Ishikawa (cell line): ENCODE measurements at regions not wholly inside any gene's neighbourhood (a gene's known extent, or its start where the extent isn't known, plus 50 kb on each side); places are given as distances from the start of the nearest gene placed in this dataset.

Experiments
- CEBPB ChIP-seq: IDR thresholded peaks from 2 replicates; pipeline ENCODE4 v1.6.1; 2012
- CREB1 ChIP-seq: IDR thresholded peaks from 2 replicates; pipeline ENCODE4 v1.6.1; 2012; ENCODE audit warnings: low read depth
- FOXM1 ChIP-seq: IDR thresholded peaks from 2 replicates; pipeline ENCODE4 v1.6.1; 2012; ENCODE audit warnings: low read depth, borderline replicate concordance
- NFIC ChIP-seq: IDR thresholded peaks from 2 replicates; pipeline ENCODE4 v1.6.1; 2012
- YY1 ChIP-seq: IDR thresholded peaks from 2 replicates; pipeline ENCODE4 v1.6.1; 2012; ENCODE audit warnings: low read depth

DNA sequence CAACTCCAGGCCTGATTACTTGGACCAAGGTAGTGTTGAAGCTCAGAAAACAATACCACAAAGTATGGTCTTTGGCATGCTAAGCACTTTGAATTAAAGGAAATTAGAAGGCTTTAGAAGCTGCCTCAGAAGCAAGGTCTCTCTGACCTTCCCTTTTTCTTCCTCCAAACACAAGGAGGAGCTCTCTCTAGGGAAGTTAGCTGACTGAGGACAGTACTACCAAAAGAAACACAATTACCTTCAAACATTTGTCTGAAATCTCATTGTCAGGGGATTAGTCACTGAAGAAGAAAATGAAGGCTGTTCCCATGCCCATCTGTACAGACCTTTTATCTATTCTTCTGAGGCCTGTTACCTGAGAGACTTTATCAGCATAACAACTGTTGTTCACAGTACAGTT lies 279.3 kb downstream of the CDH20 start:
- TF ChIP-seq CEBPB (no peak), YY1 (no peak), FOXM1 (no peak), NFIC (no peak), CREB1 (no peak)
